ENCODE measurements at regions not wholly inside any gene's neighbourhood (a gene's known extent, or its start where the extent isn't known, plus 50 kb on each side); places are given as distances from the start of the nearest gene placed in this dataset.
"Not testable (repeated sequence)": the region's sequence is repeated elsewhere in the genome, so short reads cannot be mapped to it uniquely, and the experiment has no call there.

DNA sequence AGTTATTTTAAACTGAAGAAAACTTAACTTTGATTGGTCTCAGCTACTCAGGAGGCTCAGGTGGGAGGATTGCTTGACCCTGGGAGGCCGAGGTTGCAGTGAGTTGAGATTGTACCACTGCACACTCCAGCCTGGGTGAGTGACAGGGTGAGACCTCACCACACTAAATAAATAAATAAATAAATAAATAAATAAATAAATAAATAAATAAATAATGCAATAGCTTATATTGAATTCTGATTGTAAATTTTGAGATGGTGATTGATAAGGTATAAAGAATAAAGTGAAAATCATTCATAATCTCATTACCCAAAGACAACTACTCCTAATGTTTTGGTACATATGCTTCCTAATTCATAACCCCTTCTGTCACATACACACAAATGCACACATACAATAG is 58.1 kb downstream of the TUBA3C start:
- no peak for DNase-seq

DNA sequence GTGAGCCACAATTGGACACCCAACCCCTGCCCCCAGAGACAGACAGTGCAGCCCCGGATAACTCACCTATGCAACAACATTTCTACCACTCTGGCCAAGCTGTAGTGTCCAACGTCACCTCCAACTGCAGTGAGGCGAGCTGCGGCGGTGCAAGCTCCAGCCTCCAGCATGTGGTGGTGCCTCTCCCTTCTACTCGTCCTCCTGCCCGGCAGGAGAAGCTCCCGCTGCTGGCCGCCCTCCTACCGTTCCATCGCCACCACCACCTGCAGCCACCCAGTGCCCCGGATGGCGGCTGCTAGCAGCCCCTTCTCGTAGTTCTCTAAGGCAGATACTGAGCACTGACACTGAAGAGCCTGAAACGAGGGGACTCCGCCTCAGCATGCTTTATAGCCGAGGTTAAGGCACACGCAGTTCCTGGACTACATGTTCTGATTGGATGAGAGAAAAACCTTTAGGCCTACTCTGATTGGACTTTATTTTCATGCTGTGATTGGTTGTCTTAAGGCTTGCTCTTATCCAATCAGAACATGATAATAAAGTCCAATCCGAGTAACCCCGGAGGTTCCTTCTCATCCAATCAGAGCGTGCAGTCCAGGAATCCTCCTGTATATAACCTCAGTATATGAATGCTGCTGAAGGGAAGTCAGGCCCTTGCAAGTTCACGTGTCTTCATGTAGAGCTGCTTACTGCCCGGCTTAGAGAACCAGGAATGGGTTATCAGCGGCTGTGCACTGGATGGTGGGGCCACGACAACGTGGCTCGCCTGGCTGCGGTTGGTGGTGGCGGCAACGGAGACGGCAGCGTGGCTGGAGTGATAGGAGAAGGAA is 63.5 kb downstream of the TUBA3C start:
- peak; percentile 84 to 89 for DNase-seq

DNA sequence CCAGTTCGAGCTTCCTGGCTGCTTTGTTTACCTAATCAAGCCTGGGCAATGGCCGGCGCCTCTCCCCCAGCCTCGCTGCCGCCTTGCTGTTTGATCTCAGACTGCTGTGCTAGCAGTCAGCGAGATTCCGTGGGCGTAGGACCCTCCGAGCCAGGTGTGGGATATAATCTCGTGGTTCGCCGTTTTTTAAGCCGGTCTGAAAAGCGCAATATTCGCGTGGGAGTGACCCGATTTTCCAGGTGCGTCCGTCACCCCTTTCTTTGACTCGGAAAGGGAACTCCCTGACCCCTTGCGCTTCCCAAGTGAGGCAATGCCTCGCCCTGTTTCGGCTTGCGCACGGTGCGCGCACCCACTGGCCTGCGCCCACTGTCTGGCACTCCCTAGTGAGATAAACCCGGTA is 72.4 kb downstream of the TUBA3C start:
- DNase-seq = not testable (repeated sequence)

DNA sequence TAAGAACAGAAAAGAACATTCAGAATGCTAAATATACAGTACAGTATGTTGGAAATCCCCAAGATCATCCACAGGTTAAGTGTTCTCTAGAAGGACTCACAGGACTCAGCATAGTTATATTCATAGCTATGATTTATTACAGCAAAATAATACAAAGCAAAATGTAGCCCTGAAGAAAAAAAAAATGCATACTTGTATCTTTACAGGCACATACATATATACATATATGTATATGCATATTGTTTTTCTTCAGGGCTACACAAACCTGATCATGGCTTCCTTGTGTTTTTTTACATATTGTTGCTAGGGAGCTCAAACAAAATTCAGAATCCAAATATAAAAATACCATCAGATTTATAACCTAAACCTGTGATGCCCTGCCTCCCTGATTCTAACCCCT is 78.5 kb downstream of the TUBA3C start:
- DNase-seq = no peak

DNA sequence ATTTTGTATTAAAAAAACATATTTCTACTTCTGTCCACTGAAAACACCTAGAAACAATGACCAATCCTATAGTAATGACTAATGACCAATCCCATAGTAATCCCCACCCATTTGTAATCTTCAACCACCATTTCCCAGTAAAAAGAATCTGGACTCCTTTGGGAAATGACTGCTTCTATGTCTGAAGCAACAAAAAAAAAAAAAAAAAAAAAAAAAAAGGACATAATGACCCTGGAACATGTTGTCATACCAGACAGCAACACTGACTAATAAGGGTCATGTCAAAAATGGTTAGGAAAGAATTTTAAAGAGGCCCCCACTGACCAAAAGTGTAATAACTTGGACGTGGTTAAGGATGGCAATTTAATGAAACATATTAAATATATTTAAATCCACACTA is 88.3 kb downstream of the TUBA3C start:
- DNase-seq = no peak

DNA sequence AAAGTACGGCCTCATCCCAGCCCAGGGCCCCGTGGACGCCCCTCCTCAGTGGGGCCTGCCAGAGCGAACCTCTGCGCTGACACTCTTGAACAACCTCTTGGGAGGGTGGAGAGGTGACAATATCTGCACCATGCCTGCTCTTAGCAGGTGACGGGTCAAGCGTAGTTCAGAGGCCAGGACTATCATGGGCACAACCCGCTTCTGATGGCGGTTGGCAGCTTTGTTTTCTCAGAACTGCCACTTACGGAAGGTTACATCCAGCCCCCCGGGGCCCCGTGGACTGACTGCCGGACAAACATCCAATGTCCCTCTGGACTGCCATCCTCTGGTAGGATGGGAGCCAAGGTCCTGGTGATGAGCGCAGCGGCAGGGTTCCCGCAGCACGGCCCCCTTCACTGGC is 91.1 kb downstream of the TUBA3C start:
- DNase-seq = no peak

DNA sequence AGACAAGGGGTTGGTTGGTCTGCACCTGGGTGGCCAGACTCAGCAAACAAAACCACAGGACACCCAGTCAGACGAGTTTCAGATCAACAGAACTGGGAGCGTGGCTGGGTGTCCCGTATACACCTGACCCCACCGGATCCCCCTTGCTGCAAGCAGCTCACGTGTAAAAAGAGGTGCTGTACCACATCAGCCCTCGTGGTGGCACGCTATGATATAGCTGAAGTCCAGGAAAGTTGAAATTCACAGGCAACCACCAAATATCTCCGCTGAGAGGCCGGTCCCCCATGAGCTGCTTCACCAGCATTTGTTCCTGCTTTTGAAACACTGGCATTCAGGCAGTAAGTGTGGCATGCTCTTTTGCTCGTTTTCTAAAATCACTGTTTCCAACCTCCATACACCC is 92.3 kb downstream of the TUBA3C start:
- no peak for DNase-seq

DNA sequence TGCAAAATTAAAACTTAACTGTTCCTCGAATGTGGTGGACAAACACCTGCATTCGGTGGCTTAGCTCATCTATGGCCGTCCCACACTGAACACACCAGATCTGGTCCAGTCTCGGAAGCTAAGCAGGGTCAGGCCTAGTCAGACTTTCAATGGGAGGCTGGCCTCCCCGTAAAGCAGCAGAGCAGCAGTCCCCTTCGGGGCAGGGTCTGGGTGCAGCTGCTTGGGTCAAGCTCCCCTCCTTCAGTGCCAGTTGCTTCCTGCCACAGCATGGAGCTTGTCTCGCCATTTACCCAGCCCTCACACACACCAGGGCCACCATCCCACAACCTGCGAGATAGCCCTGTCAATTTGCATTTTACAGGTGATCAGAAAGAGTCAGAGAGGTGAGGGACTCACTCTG is 93.2 kb downstream of the TUBA3C start:
- no peak for DNase-seq

DNA sequence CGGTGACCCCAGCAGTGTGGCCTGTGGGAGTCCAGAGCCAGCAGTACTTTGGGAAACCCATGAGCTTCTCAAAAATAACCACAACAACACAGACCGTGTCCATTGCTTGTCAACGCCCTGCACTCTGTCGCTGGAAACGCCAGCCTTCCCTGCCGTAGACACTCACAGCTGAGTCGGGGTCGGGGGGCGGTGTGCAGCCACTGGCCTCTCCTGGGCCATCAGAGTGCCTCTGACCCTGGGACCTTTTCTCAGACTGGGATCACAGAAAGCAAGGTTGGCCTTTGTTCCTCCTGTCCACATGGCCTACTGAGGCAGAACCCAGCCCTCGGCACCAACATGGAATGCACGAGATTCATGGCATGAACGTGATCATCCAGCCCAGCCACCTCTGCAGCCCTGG is 95.7 kb downstream of the TUBA3C start:
- no peak for DNase-seq

DNA sequence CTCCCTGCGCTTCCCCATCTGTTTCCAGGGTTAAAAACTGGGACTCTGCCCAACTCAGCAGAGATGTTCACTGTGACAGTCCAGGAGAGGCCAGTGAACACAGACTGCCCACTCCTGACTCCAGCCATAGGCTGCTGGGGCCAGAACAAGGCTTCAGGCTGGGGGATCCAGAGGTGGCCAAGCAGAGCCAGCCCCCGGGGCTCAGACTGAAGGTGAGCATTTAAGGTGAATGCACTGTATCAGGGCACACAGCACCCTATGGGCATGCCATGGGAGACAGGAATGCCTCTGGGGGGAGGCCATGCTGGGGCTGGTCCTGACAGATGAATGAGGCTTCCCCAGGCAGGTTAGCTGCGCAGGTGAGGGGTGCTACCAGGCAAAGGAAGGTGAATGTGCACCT is 96.4 kb downstream of the TUBA3C start:
- DNase-seq = no peak

DNA sequence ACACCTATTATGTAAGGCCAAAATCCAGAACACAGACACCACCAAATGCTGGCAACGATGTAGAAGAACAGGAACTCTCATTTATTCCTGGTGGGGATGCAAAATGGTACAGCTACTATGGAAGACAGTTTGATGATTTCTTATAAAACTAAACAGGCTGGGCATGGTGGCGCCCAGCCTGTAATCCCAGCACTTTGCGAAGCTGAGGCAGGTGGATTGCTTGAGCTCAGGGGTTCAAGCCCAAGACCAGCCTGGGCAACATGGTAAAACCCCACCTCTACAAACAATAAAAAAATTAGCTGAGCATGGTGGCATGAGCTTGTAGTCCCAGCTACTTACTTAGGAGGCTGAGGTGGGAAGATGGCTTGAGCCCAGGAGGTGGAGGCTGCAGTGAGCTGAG is 98.3 kb downstream of the TUBA3C start:
- DNase-seq = no peak

DNA sequence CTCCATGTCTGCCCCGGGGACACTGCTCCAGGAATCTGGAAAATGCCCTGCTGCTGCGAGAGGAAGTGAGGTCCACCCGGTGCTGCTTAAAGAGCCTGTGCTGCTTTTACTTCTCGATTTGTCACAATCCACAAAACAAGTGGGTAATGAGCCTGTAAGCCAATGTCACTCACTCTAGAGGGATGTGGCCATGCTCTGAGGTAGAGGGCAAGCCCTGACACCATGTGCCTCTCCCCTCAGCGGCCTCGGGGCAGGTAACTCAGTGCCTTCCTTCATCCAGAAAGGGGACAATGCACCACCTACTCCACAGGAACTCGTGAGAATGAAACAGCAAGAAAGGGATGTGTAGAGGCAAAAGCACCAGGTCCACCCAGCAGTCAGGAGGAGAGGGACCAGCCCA is 106.2 kb downstream of the TUBA3C start:
- DNase-seq = no peak

DNA sequence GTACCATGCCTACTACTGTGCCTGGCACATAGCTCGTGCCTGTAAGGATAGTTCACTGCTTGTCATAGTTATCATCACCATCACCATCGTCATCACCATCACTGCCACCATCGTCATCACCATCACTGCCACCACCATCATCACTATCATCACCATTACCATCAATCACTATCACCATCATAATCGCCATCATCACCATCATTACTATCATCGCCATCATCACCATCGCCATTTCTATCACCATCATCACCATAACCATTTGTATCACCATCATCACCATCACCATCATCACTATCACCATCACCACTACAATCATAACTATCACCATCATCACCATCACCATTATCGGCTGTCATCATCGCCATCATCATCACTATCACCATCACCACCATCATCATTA is 107.1 kb downstream of the TUBA3C start:
- DNase-seq = no peak

DNA sequence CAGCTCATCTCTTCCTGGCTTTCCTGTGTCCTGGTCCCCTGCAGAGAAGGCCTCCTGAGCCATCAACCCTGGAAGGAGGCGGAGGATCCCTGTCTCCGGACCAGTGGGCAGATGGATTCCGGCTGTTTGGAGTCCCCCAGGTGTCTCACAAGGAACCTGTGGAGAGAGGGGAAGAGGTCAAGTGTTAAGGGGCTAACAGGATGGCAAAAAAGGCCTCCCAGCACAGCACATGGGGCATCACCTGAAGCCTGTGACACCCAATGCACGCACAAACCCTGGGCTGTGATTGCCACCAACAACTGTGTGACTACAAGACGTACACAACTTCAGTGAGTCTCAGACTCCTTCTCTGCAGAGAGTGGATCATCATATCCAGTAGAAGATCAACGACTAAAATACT is 107.5 kb downstream of the TUBA3C start:
- DNase-seq = not testable (repeated sequence)

DNA sequence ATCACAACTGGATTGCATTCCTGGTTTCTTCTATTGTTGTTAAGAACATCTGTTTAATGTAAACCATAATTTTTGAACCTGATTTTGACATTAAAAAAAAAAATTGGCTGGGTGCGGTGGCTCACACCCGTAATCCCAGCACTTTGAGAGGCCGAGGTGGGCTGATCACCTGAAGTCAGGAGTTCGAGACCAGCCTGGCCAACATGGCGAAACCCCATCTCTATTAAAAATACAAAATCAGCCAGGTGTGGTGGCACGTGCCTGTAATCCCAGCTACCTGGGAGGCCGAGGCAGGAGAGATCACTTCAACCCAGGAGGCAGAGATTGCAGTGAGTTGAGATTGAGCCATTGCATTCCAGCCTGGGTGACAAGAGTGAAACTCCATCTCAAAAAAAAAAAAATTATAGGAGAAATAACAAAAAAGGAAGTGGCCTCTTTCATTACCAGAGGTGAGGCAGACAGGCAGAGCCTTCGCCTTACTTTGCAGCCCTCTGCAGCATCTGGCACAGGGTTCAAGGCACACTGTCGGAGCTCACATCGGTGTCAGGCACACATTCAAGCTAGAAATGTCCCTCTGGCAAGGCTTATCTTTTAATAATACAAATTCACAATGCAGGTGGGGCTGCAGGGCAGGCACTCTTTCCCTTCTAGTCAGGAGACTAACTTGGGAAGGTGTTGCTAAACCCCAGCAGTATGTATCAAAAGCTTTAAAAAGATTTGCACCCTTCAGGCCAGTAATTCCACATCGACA is 108.5 kb downstream of the TUBA3C start:
- DNase-seq = not testable (repeated sequence)

DNA sequence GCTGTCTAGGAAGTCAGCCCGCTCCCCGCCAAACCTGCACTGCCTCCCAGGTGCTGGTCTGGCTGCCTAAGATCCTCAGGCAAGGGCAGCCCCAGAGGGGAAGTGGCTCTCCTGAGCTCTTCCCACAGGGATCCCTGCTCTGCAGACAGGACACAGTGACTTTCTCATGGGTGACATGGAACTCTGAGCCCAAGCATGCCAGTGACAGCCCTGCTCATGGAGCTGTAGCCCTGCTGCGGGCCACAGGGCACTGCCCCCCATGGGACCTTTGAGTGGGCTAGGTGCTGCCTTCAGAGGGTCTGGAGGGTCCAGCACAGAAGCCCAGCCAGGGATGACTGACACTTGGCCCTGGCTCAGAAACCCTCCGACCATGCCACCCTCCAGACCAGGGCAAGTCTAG is 109.1 kb downstream of the TUBA3C start:
- DNase-seq = no peak

DNA sequence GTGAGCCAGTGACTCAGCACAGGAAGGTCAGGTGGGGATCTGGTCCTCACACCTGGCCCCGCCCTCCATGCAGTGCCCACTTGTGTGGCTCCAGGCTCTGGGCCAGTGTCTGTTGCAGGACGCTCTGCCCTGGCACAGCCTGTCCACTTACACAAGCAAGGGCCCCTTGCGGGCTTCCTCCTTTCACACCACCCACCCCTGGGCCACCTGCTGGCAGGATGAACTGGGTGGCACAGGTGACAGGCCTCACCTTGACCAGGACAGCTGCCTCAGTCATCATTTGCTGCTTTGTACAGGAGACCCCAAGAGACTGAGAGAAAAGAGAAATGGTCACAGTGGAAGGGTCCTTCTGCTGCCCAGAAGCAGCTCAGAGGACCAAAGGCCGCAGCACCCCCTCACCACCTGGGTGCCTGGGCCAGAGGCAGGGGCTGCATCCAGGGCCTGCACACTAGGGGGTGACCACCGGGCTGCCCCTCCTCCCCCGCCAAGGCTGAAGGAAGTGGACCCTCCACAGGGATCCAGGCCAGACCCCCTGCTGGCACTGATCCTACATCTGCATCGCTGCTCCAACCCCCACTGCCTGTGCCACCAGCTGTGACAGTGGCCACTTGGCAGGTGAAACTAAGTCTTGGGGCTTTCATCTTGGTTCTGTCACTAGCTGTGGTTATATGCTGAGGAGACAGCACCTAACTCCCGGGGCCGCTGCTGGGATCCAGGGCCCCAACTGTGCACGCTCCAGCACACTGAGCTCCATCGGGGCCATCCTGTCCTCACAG is 110.3 kb downstream of the TUBA3C start:
- no peak for DNase-seq

DNA sequence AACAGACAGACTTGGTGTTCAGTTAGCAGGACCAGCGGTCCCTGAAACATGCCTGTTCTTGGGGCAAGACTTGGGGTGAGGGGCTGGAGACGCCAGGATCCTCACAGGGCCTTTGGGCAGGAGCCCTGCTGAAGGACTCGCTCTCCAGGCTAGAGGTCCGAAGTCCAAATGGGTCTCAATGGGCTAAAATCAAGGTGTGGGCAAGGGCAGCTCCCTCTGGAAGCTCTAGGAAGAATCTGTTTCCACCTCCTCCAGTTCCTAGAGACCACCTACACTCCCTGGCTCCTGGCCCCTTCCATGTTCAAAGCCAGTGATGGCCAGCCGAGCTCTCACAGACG is 111.3 kb downstream of the TUBA3C start:
- no peak for DNase-seq

DNA sequence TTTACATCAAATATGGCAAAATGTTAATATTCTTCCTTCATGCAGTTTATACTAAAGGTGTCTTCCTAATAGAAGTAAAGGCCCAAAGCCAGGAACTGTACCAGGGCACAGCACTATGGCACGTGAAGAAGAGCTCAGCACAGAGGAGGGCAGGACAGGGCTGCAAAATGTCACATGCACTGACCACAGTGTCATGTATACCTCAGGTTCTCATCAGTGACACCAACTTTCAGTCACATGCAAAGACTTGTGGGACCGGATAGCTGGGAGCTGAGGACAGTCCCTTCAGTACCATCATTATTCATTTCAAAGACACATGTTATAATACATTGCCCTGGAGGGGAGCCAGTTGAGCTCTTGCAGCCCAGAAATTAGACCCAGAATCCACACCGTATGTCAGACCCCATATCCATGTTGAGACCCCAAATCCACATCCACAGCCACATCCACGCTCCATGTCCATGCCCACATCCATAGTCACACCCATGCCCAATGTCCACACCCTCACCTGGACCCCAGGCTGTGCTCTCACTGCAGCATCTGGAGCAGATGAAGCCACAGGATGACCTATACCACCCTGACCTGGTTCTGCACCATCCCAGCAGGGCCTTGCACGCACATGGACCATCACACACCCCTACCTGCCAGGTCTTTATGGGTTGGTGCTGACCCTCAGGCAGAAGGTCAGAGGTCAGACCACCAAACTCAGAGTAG is 111.8 kb downstream of the TUBA3C start:
- DNase-seq = no peak

DNA sequence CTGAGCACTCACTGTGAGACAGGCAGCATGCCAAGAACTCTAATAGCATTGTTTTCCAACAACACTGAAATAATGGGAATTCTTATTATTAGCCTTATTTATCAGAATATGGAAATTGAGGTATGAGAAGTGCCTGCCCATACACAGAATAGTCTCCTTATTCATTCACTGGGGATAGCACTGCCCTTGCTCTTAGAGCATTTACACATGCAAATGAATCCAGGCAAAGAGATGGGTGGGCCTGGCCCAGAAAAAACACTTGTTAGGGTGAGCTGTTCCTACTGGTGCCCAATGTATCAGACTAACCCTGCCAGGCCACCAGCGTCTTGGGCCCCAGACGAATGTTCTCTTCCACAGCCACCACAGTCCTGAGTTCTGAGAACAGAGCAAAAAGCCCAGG is 112.9 kb downstream of the TUBA3C start:
- no peak for DNase-seq

DNA sequence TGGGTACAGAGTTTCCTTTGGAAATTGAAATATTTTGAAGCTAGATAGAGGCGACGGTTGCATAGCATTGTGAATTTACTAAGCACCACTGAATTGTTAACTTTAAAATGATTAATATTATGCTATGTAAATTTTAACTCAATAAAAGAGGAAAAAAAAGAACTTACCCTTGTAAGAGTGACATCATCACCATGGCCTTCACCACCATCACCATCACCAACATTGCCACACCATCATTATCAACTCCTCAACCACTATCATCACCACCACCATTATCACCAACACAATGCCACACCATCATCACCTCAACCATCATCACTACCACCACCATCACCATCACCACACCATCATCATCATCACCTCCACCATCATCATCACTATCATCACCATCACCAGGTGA is 113.9 kb downstream of the TUBA3C start:
- no peak for DNase-seq

DNA sequence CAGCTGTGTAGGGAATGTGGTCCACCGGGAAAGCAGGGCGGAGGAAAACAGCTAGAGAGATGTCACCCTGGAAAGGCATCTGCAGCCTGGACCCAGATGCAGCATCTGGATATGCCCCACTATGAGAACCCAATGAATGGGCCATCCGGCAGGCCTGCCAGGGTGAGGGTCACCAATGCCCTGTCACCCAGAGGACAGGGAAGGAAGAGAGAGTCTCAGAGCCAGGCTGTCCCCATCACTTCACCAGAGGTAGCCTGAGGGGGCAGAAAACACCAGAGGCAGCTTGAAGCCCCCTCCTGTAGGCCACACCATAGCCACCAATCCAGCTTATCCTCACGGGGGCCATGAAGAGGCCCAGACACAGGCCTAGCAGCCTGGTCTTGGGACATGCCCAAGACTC is 118.8 kb downstream of the TUBA3C start:
- no peak for DNase-seq

DNA sequence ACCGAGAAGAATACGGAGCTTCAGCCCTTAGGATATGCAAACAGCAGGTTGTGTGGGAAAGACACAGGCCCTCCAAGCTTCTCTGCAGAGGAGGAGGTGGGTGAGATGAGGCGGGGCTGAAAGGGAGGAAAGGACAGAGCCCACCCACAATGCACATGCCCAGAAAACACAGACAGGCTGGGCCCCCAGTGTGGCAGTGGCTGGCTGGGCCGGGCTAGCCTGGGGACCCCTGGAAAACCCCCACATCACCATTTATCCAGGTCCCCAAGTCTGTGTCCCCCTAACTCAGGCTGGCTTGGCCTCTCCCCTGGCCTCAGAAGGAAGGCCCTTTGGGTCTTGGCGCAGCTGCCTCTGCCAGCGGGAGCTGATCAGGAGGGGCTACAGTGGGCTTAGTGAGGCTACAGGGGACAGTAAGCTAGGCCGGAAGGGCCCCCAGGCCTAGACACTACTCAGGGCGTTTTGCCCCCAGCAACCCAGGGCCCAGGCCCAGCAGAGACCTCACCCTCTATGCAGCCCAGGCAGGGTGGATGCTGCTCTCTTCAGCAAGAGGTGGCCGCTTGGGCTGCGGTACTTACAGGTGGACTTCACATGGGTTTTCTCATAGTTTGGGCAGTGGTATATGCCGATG is 119.5 kb downstream of the TUBA3C start:
- no peak for DNase-seq

Data from NCI-H1930 (cell line).